Liver (tissue), 7 donors: ENCODE measurements at regions not wholly inside any gene's neighbourhood (a gene's known extent, or its start where the extent isn't known, plus 50 kb on each side); places are given as distances from the start of the nearest gene placed in this dataset.

Experiments
- DNase-seq: peaks from one replicate; pipeline ENCODE4 v3.0.0-alpha.2; 2017; ENCODE audit warnings: low spot score
- H3K27ac ChIP-seq, 2 donors: one replicate each; pipeline ENCODE4 v1.7.0; 2013; ENCODE audit warnings: inconsistent platforms in 2 of 2, low read length in 2 of 2, control low read depth in 1 of 2, low read depth in 1 of 2, mild to moderate bottlenecking in 1 of 2
- H3K27me3 ChIP-seq, 4 donors: one replicate each; pipeline versions ENCODE4 v1.6.1 to v1.7.0; 2013; ENCODE audit warnings: low read length in 3 of 4, inconsistent platforms in 1 of 4, mild to moderate bottlenecking in 1 of 4, moderate library complexity in 1 of 4; ENCODE audit not compliant: control insufficient read depth in 4 of 4, insufficient read depth in 4 of 4
- H3K36me3 ChIP-seq, 4 donors: one replicate each; pipeline versions ENCODE4 v1.6.1 to v1.7.0; 2013; ENCODE audit warnings: low read length in 3 of 4, mild to moderate bottlenecking in 3 of 4, low read depth in 1 of 4, moderate library complexity in 1 of 4; ENCODE audit not compliant: control insufficient read depth in 4 of 4, insufficient read depth in 3 of 4
- H3K4me1 ChIP-seq, 4 donors: one replicate each; pipeline versions ENCODE4 v1.6.1 to v1.7.0; 2013; ENCODE audit warnings: low read length in 3 of 4, mild to moderate bottlenecking in 3 of 4, moderate library complexity in 1 of 4; ENCODE audit not compliant: control insufficient read depth in 4 of 4, insufficient read depth in 4 of 4
- H3K4me3 ChIP-seq, 3 donors: one replicate each; pipeline versions ENCODE4 v1.6.1 to v1.7.0; 2013; ENCODE audit warnings: low read length in 3 of 3, control low read depth in 1 of 3, low read depth in 1 of 3, mild to moderate bottlenecking in 1 of 3
- H3K9ac ChIP-seq, 2 donors: one replicate each; pipeline ENCODE4 v1.7.0; 2013; ENCODE audit warnings: low read length in 2 of 2, mild to moderate bottlenecking in 2 of 2, moderate library complexity in 2 of 2, control low read depth in 1 of 2, low read depth in 1 of 2
- H3K9me3 ChIP-seq, 4 donors: one replicate each; pipeline versions ENCODE4 v1.6.1 to v1.7.0; 2013; ENCODE audit warnings: low read length in 3 of 4; ENCODE audit not compliant: control insufficient read depth in 4 of 4
- ATF3 ChIP-seq: IDR thresholded peaks from 2 replicates; pipeline ENCODE4 v1.6.1; 2016; ENCODE audit warnings: antibody characterized with exemption
- EGR1 ChIP-seq, 2 donors: IDR thresholded peaks; 2 replicates each; pipeline ENCODE4 v1.6.1; 2016 to 2018; ENCODE audit warnings: antibody characterized with exemption in 2 of 2, low read depth in 2 of 2
- FOXA1 ChIP-seq: IDR thresholded peaks from 2 replicates; pipeline ENCODE4 v1.6.1; 2016; ENCODE audit warnings: antibody characterized with exemption
- FOXA2 ChIP-seq: IDR thresholded peaks from 2 replicates; pipeline ENCODE4 v1.6.1; 2016; ENCODE audit warnings: antibody characterized with exemption
- GABPA ChIP-seq, 2 donors: IDR thresholded peaks in 1 of 2; conservative IDR thresholded peaks in 1 of 2; 2 replicates each; pipeline ENCODE4 v1.6.1; 2016; ENCODE audit warnings: antibody characterized with exemption in 2 of 2, mild to moderate bottlenecking in 1 of 2, moderate library complexity in 1 of 2
- HNF4A ChIP-seq, 2 donors: conservative IDR thresholded peaks; 2 replicates each; pipeline ENCODE4 v1.6.1; 2016; ENCODE audit warnings: antibody characterized with exemption in 2 of 2, mild to moderate bottlenecking in 2 of 2
- HNF4G ChIP-seq: IDR thresholded peaks from 2 replicates; pipeline ENCODE4 v1.6.1; 2016; ENCODE audit warnings: antibody characterized with exemption
- JUND ChIP-seq, 2 donors: IDR thresholded peaks; 2 replicates each; pipeline ENCODE4 v1.6.1; 2016; ENCODE audit warnings: antibody characterized with exemption in 2 of 2
- MAX ChIP-seq: IDR thresholded peaks from 2 replicates; pipeline ENCODE4 v1.6.1; 2016; ENCODE audit warnings: antibody characterized with exemption
- NR2F2 ChIP-seq: IDR thresholded peaks from 2 replicates; pipeline ENCODE4 v1.6.1; 2016; ENCODE audit warnings: antibody characterized with exemption
- RAD21 ChIP-seq, 2 donors: IDR thresholded peaks; 2 replicates each; pipeline ENCODE4 v1.6.1; 2016; ENCODE audit warnings: antibody characterized with exemption in 2 of 2, mild to moderate bottlenecking in 2 of 2
- REST ChIP-seq: IDR thresholded peaks from 2 replicates; pipeline ENCODE4 v1.6.1; 2016; ENCODE audit warnings: antibody characterized with exemption, mild to moderate bottlenecking
- RXRA ChIP-seq, 2 donors: IDR thresholded peaks; 2 replicates each; pipeline ENCODE4 v1.6.1; 2017 to 2018; ENCODE audit warnings: antibody characterized with exemption in 2 of 2, mild to moderate bottlenecking in 1 of 2
- SP1 ChIP-seq: IDR thresholded peaks from 2 replicates; pipeline ENCODE4 v1.6.1; 2018; ENCODE audit warnings: antibody characterized with exemption, mild to moderate bottlenecking
- TAF1 ChIP-seq: conservative IDR thresholded peaks from 2 replicates; pipeline ENCODE4 v1.6.1; 2016; ENCODE audit warnings: antibody characterized with exemption, mild to moderate bottlenecking
- YY1 ChIP-seq: IDR thresholded peaks from 2 replicates; pipeline ENCODE4 v1.6.1; 2016; ENCODE audit warnings: antibody characterized with exemption, mild to moderate bottlenecking
- WGBS: extraction: QIAGEN DNeasy Blood & Tissue Kit; methylation state at CpG from one replicate; pipeline ENCODE4 v1.1.7; 2013; 5-methylcytosine and 5-hydroxymethylcytosine counted together
- TF ChIP-seq, protein P1 (sequence below): IDR thresholded peaks from 2 replicates; pipeline ENCODE4 v1.6.1; 2016; ENCODE audit warnings: antibody characterized with exemption
- donor health status: healthy.
- donor health status: healthy.
- donor health status: healthy.
- donor health status: healthy.

DNA sequence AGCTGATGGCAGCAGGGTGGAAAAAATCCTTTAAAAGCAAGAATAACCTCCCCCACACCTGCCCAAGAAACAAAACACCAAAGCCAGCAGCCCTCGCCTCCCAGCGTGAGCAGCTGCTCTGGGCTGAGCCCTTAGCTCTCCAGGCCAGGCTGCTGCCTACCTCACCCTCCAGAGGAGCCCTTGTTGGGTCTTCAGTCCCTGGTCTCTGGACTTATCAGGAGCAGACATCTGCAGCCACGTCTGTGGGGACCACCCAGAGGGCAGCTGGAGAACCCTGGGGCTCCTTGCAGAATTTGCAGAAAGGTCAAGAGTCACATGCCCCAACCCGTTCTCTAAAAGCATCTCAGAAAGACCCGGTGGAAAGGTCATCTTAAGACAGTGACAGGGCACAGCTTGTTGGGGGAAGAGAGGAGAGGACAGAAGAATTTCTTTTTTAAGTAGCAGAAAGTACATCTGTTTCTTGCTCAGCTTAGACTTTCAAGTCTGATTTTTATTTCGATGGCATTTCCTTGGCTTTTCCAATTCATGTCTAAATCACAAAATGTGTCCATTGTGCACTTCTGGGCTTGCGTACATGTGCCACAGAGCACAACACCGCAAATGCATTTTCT is 425.7 kb upstream of the NFE2L3 start:
- TF ChIP-seq RAD21 (IDR thresholded peaks at IDR 0.05) (no peak), HNF4G (no peak), NR2F2 (no peak), MAX (no peak), HNF4A (conservative IDR thresholded peaks at IDR 0.05) (no peak), GABPA (IDR thresholded peaks at IDR 0.05 in 1 of 2, conservative IDR thresholded peaks at IDR 0.05 in 1 of 2) (no peak), REST (no peak), TAF1 (no peak), EGR1 (IDR thresholded peaks at IDR 0.05; ENCODE audit: low read depth in 2 of 2) (no peak), ATF3 (no peak), YY1 (no peak), JUND (IDR thresholded peaks at IDR 0.05) (no peak)
- TF ChIP-seq, protein P1, sequence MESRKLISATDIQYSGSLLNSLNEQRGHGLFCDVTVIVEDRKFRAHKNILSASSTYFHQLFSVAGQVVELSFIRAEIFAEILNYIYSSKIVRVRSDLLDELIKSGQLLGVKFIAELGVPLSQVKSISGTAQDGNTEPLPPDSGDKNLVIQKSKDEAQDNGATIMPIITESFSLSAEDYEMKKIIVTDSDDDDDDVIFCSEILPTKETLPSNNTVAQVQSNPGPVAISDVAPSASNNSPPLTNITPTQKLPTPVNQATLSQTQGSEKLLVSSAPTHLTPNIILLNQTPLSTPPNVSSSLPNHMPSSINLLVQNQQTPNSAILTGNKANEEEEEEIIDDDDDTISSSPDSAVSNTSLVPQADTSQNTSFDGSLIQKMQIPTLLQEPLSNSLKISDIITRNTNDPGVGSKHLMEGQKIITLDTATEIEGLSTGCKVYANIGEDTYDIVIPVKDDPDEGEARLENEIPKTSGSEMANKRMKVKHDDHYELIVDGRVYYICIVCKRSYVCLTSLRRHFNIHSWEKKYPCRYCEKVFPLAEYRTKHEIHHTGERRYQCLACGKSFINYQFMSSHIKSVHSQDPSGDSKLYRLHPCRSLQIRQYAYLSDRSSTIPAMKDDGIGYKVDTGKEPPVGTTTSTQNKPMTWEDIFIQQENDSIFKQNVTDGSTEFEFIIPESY, result no peak
- Histone ChIP-seq H3K27ac (no peak overlapping the region), H3K27me3 (peaks cover 0 to 6% (median 2%) of the 10 kb centered on the region in 4 donors), H3K4me3 (no peak overlapping the region), H3K9me3 (no peaks in the 10 kb centered on the region), H3K9ac (no peak overlapping the region), H3K36me3 (no peaks in the 10 kb centered on the region), H3K4me1 (no peaks in the 10 kb centered on the region)
- DNase-seq, result no peak
- WGBS, result 54% methylated on average over 8 of the region's 8 CpGs

DNA sequence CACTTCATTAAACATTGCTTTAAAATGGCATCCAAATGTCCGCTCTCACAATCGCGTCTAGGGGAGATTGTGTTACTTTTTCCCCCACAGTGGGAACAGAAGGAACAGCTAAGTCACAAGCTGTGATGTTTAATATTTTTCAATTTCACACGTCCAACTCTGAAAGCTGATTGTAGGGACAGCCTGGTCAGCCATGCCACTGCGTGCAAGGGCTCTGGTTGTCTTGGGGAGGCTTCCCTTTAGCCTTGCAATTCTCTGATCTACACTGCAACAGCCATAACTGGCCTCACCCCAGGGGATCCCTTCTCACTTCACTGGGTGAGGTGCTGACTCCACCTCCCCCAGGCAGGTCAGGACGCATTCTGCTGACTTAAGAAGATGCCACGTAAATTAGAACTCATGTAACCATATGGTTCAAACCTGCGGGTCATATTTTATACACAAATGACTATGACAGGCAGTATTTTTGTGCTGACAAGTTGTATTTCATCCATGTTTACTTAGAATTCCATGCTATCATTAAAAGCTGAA is 425.2 kb upstream of the NFE2L3 start:
- Histone ChIP-seq H3K9ac (no peak overlapping the region), H3K9me3 (no peaks in the 10 kb centered on the region), H3K4me3 (no peak overlapping the region), H3K27ac (no peak overlapping the region), H3K27me3 (peaks cover 0 to 4% (median 2%) of the 10 kb centered on the region in 4 donors), H3K36me3 (no peaks in the 10 kb centered on the region), H3K4me1 (no peaks in the 10 kb centered on the region)
- WGBS, result 68% methylated on average over 8 of the region's 8 CpGs
- TF ChIP-seq RAD21 (IDR thresholded peaks at IDR 0.05), result no peak
- TF ChIP-seq FOXA2, result no peak
- TF ChIP-seq, protein P1, result no peak
- TF ChIP-seq MAX, result no peak
- no peak for TF ChIP-seq FOXA1
- TF ChIP-seq GABPA (IDR thresholded peaks at IDR 0.05 in 1 of 2, conservative IDR thresholded peaks at IDR 0.05 in 1 of 2), result no peak
- no peak for TF ChIP-seq JUND (IDR thresholded peaks at IDR 0.05)
- TF ChIP-seq YY1, result no peak
- no peak for TF ChIP-seq HNF4G
- no peak for TF ChIP-seq SP1
- TF ChIP-seq ATF3, result no peak
- TF ChIP-seq RXRA (IDR thresholded peaks at IDR 0.05), result no peak
- no peak for DNase-seq
